Activated naive CD8-positive, alpha-beta T cell treated with anti-CD3 and anti-CD28 coated beads for 36 hours (primary cell): ENCODE measurements at regions not wholly inside any gene's neighbourhood (a gene's known extent, or its start where the extent isn't known, plus 50 kb on each side); places are given as distances from the start of the nearest gene placed in this dataset.
"Not testable (repeated sequence)": the region's sequence is repeated elsewhere in the genome, so short reads cannot be mapped to it uniquely, and the experiment has no call there.

ENCODE experiments used
- DNase-seq: peaks from one replicate; pipeline ENCODE4 v3.0.0; 2021
- H3K27ac Mint-ChIP-seq: one replicate; pipeline ENCODE4 v1.8.0; 2022; ENCODE audit warnings: mild to moderate bottlenecking, moderate library complexity, mixed read lengths
- H3K27me3 Mint-ChIP-seq: one replicate; pipeline ENCODE4 v1.8.0; 2022; ENCODE audit warnings: mild to moderate bottlenecking, mixed read lengths
- H3K36me3 Mint-ChIP-seq: one replicate; pipeline ENCODE4 v1.8.0; 2021; ENCODE audit warnings: mild to moderate bottlenecking, mixed read lengths
- H3K4me1 Mint-ChIP-seq: one replicate; pipeline ENCODE4 v1.8.0; 2021; ENCODE audit warnings: mixed read lengths
- H3K4me3 Mint-ChIP-seq: one replicate; pipeline ENCODE4 v1.8.0; 2022; ENCODE audit warnings: mild to moderate bottlenecking, moderate library complexity, mixed read lengths
- H3K9me3 Mint-ChIP-seq: one replicate; pipeline ENCODE4 v1.8.0; 2022; ENCODE audit warnings: mixed read lengths

GRCh38 chr2:87524619-87525188 is 223.2 kb upstream of the PLGLB2 start:
- not testable (repeated sequence) for H3K4me3 Mint-ChIP-seq, H3K36me3 Mint-ChIP-seq, H3K27me3 Mint-ChIP-seq, H3K4me1 Mint-ChIP-seq, H3K27ac Mint-ChIP-seq, DNase-seq, H3K9me3 Mint-ChIP-seq

- not testable (repeated sequence) for DNase-seq, H3K9me3 Mint-ChIP-seq, H3K4me1 Mint-ChIP-seq, H3K36me3 Mint-ChIP-seq, H3K27ac Mint-ChIP-seq, H3K27me3 Mint-ChIP-seq, H3K4me3 Mint-ChIP-seq
Measured at GRCh38 chr2:87525497-87525991, 222.3 kb upstream of the PLGLB2 start.

GRCh38 chr2:87526258-87526657 is 221.6 kb upstream of the PLGLB2 start:
- not testable (repeated sequence) for H3K9me3 Mint-ChIP-seq, H3K36me3 Mint-ChIP-seq, H3K4me1 Mint-ChIP-seq, H3K4me3 Mint-ChIP-seq, DNase-seq, H3K27ac Mint-ChIP-seq, H3K27me3 Mint-ChIP-seq

- DNase-seq, H3K27me3 Mint-ChIP-seq, H3K4me3 Mint-ChIP-seq, H3K4me1 Mint-ChIP-seq, H3K36me3 Mint-ChIP-seq, H3K9me3 Mint-ChIP-seq: not testable (repeated sequence)
- H3K27ac Mint-ChIP-seq, result peak overlapping the region; percentile 25
Measured at GRCh38 chr2:87531968-87532715, 215.7 kb upstream of the PLGLB2 start.

- not testable (repeated sequence) for H3K36me3 Mint-ChIP-seq, H3K9me3 Mint-ChIP-seq, H3K4me3 Mint-ChIP-seq, H3K27me3 Mint-ChIP-seq, H3K27ac Mint-ChIP-seq, H3K4me1 Mint-ChIP-seq, DNase-seq
Measured at GRCh38 chr2:87533390-87534272, 214.3 kb upstream of the PLGLB2 start.

- not testable (repeated sequence) for H3K4me1 Mint-ChIP-seq, H3K27ac Mint-ChIP-seq, H3K27me3 Mint-ChIP-seq, H3K4me3 Mint-ChIP-seq, H3K9me3 Mint-ChIP-seq, DNase-seq, H3K36me3 Mint-ChIP-seq
Measured at GRCh38 chr2:87534273-87534889, 213.5 kb upstream of the PLGLB2 start.

- not testable (repeated sequence) for H3K4me3 Mint-ChIP-seq, H3K27ac Mint-ChIP-seq, H3K9me3 Mint-ChIP-seq, H3K36me3 Mint-ChIP-seq, DNase-seq, H3K4me1 Mint-ChIP-seq, H3K27me3 Mint-ChIP-seq
Measured at GRCh38 chr2:87536427-87536826, 211.5 kb upstream of the PLGLB2 start.

- H3K27me3 Mint-ChIP-seq, DNase-seq, H3K27ac Mint-ChIP-seq, H3K4me3 Mint-ChIP-seq, H3K9me3 Mint-ChIP-seq, H3K4me1 Mint-ChIP-seq, H3K36me3 Mint-ChIP-seq: not testable (repeated sequence)
Measured at GRCh38 chr2:87537251-87537671, 210.6 kb upstream of the PLGLB2 start.

GRCh38 chr2:87538268-87538667 is 209.6 kb upstream of the PLGLB2 start:
- not testable (repeated sequence) for H3K27me3 Mint-ChIP-seq, H3K36me3 Mint-ChIP-seq, H3K27ac Mint-ChIP-seq, DNase-seq, H3K4me1 Mint-ChIP-seq, H3K9me3 Mint-ChIP-seq, H3K4me3 Mint-ChIP-seq

GRCh38 chr2:87539151-87539943 is 208.5 kb upstream of the PLGLB2 start:
- H3K9me3 Mint-ChIP-seq, H3K36me3 Mint-ChIP-seq, H3K27me3 Mint-ChIP-seq, H3K27ac Mint-ChIP-seq, H3K4me3 Mint-ChIP-seq, H3K4me1 Mint-ChIP-seq, DNase-seq: not testable (repeated sequence)

GRCh38 chr2:87540242-87540641 is 207.6 kb upstream of the PLGLB2 start:
- not testable (repeated sequence) for H3K27ac Mint-ChIP-seq, H3K4me3 Mint-ChIP-seq, H3K36me3 Mint-ChIP-seq, H3K9me3 Mint-ChIP-seq, H3K4me1 Mint-ChIP-seq, DNase-seq, H3K27me3 Mint-ChIP-seq

GRCh38 chr2:87542599-87543174 is 205.2 kb upstream of the PLGLB2 start:
- H3K9me3 Mint-ChIP-seq, H3K27me3 Mint-ChIP-seq, H3K36me3 Mint-ChIP-seq, H3K4me3 Mint-ChIP-seq, H3K4me1 Mint-ChIP-seq: not testable (repeated sequence)
- DNase-seq, result peak; percentile 47
- H3K27ac Mint-ChIP-seq, result peak overlapping the region; percentile 82

GRCh38 chr2:87543797-87544196 is 204.1 kb upstream of the PLGLB2 start:
- H3K27me3 Mint-ChIP-seq, H3K4me3 Mint-ChIP-seq, H3K4me1 Mint-ChIP-seq, H3K9me3 Mint-ChIP-seq, H3K36me3 Mint-ChIP-seq, H3K27ac Mint-ChIP-seq, DNase-seq: not testable (repeated sequence)

- not testable (repeated sequence) for H3K4me3 Mint-ChIP-seq, H3K9me3 Mint-ChIP-seq, H3K27ac Mint-ChIP-seq, DNase-seq, H3K36me3 Mint-ChIP-seq, H3K27me3 Mint-ChIP-seq
- peaks cover 10% of the 10 kb centered on the region for H3K4me1 Mint-ChIP-seq
Measured at GRCh38 chr2:87547106-87547505, 200.8 kb upstream of the PLGLB2 start.
